Body of pancreas (tissue), 4 donors: ENCODE measurements at regions not wholly inside any gene's neighbourhood (a gene's known extent, or its start where the extent isn't known, plus 50 kb on each side); places are given as distances from the start of the nearest gene placed in this dataset.

ENCODE experiments used
- POLR2A ChIP-seq, 3 donors: fragments of 450-650 bp; IDR thresholded peaks; one replicate each; pipeline ENCODE4 v1.6.1; 2016; ENCODE audit warnings: antibody characterized with exemption in 3 of 3, mild to moderate bottlenecking in 2 of 3
- TF ChIP-seq, protein P1 (sequence below), 7 experiments: fragments of 450-650 bp in 4 of 7; fragments of 200-600 bp in 3 of 7; sonication (generic) in 3 of 7; IDR thresholded peaks; one replicate each; pipeline ENCODE4 v1.5.1; 2016 to 2019; ENCODE audit warnings: antibody characterized with exemption in 7 of 7

DNA sequence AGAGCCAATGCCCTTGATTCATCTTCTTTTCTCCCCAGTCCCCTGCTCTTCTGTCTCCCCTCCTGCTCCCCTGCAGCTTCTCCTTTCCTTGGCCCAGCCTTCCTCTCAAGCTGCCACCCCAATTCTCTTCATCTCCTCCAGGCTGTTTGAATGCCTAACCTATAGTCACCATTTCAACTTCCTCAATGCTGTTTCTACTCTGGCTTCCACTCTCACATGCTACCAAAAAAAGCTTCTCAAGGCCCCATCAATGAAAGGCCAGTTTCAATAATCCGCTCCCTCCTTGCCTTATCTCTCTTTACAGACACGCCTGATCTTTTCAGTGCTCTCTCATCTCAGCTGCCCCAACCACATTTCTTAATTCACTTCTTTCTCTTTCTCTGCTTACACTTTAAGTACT is 212.2 kb upstream of the GPR149 start:
- TF ChIP-seq POLR2A (IDR thresholded peaks at IDR 0.05) = no peak
- TF ChIP-seq, protein P1, sequence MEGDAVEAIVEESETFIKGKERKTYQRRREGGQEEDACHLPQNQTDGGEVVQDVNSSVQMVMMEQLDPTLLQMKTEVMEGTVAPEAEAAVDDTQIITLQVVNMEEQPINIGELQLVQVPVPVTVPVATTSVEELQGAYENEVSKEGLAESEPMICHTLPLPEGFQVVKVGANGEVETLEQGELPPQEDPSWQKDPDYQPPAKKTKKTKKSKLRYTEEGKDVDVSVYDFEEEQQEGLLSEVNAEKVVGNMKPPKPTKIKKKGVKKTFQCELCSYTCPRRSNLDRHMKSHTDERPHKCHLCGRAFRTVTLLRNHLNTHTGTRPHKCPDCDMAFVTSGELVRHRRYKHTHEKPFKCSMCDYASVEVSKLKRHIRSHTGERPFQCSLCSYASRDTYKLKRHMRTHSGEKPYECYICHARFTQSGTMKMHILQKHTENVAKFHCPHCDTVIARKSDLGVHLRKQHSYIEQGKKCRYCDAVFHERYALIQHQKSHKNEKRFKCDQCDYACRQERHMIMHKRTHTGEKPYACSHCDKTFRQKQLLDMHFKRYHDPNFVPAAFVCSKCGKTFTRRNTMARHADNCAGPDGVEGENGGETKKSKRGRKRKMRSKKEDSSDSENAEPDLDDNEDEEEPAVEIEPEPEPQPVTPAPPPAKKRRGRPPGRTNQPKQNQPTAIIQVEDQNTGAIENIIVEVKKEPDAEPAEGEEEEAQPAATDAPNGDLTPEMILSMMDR (IDR thresholded peaks at IDR 0.05) = no peak
